Central memory CD4-positive, alpha-beta T cell (primary cell): ENCODE measurements at regions not wholly inside any gene's neighbourhood (a gene's known extent, or its start where the extent isn't known, plus 50 kb on each side); places are given as distances from the start of the nearest gene placed in this dataset.

ENCODE experiments used
- DNase-seq: peaks from one replicate; pipeline ENCODE4 v3.0.0; 2022

GRCh38 chr4:176843710-176844109 is 51.0 kb upstream of the VEGFC start:
- DNase-seq: no peak

GRCh38 chr4:176844448-176844847 is 51.7 kb upstream of the VEGFC start:
- DNase-seq: no peak

GRCh38 chr4:176845636-176846035 is 52.9 kb upstream of the VEGFC start:
- no peak for DNase-seq

GRCh38 chr4:176849076-176849475 is 56.4 kb upstream of the VEGFC start:
- DNase-seq: no peak

- DNase-seq: no peak
Measured at GRCh38 chr4:176850436-176850835, 57.7 kb upstream of the VEGFC start.

- no peak for DNase-seq
Measured at GRCh38 chr4:176856421-176856820, 63.7 kb upstream of the VEGFC start.

GRCh38 chr4:176858839-176859238 is 66.1 kb upstream of the VEGFC start:
- no peak for DNase-seq

- no peak for DNase-seq
Measured at GRCh38 chr4:176864238-176864637, 71.5 kb upstream of the VEGFC start.

GRCh38 chr4:176868676-176869075 is 76.0 kb upstream of the VEGFC start:
- DNase-seq: no peak

- DNase-seq: no peak
Measured at GRCh38 chr4:176872461-176872860, 79.7 kb upstream of the VEGFC start.

- DNase-seq: no peak
Measured at GRCh38 chr4:176874721-176875445, 82.2 kb upstream of the VEGFC start.

- DNase-seq: no peak
Measured at GRCh38 chr4:176875446-176875930, 82.8 kb upstream of the VEGFC start.

- DNase-seq: no peak
Measured at GRCh38 chr4:176879380-176880116, 86.8 kb upstream of the VEGFC start.

- no peak for DNase-seq
Measured at GRCh38 chr4:176882206-176882605, 89.5 kb upstream of the VEGFC start.

GRCh38 chr4:176883108-176883550 is 90.4 kb upstream of the VEGFC start:
- no peak for DNase-seq

- DNase-seq: no peak
Measured at GRCh38 chr4:176883681-176884418, 91.1 kb upstream of the VEGFC start.

- DNase-seq: no peak
Measured at GRCh38 chr4:176885224-176885623, 92.5 kb upstream of the VEGFC start.

GRCh38 chr4:176886135-176886534 is 93.4 kb upstream of the VEGFC start:
- no peak for DNase-seq

GRCh38 chr4:176889776-176890175 is 97.1 kb upstream of the VEGFC start:
- no peak for DNase-seq

- no peak for DNase-seq
Measured at GRCh38 chr4:176894498-176894897, 101.8 kb upstream of the VEGFC start.

GRCh38 chr4:176896211-176896610 is 103.5 kb upstream of the VEGFC start:
- no peak for DNase-seq

- DNase-seq: no peak
Measured at GRCh38 chr4:176897226-176897625, 104.5 kb upstream of the VEGFC start.

- DNase-seq: no peak
Measured at GRCh38 chr4:176898791-176899190, 106.1 kb upstream of the VEGFC start.
